ENCODE measurements at regions not wholly inside any gene's neighbourhood (a gene's known extent, or its start where the extent isn't known, plus 50 kb on each side); places are given as distances from the start of the nearest gene placed in this dataset.

GRCh38 chr5:4294878-4295277, 699.2 kb downstream of the IRX1 start:
- H3K4me2 ChIP-seq: no peak overlapping the region
- FAIRE-seq: no peak
- POLR2A ChIA-PET: no interaction called here
- no peaks in the 10 kb centered on the region for H3K9me3 ChIP-seq
- no peak for ATAC-seq
- WGBS (ENCODE audit: missing lambda C conversion rate): 11% methylated on average over 9 of the region's 9 CpGs
- TF ChIP-seq CEBPB (IDR thresholded peaks at IDR 0.05): no peak
- no peak for TF ChIP-seq HES2 (IDR thresholded peaks at IDR 0.05)
- TF ChIP-seq HMGXB4 (CRISPR knock-in tag; IDR thresholded peaks at IDR 0.05; ENCODE audit: borderline replicate concordance): no peak
- TF ChIP-seq JUNB (IDR thresholded peaks at IDR 0.05): no peak
- CTCF ChIA-PET: interaction anchor here (1.9 kb wide), 1 partner anchor 11 kb away, joined by 4 read pairs; no protein-coding TSS in a partner anchor
- H3K4me1 ChIP-seq: no peaks in the 10 kb centered on the region
- no peak for DNase-seq (ENCODE audit: low read depth in 1 of 2, low spot score in 1 of 2)
- H3K27ac ChIP-seq: no peak overlapping the region
- no peak overlapping the region for H3K4me3 ChIP-seq

GRCh38 chr5:4295663-4296339, 700.2 kb downstream of the IRX1 start:
- Histone ChIP-seq H3K4me3 (no peak overlapping the region), H3K4me1 (no peaks in the 10 kb centered on the region), H3K9me3 (no peaks in the 10 kb centered on the region), H3K4me2 (no peak overlapping the region), H3K27ac (no peak overlapping the region)
- TF ChIP-seq TFCP2L1 (CRISPR knock-in tag; IDR thresholded peaks at IDR 0.05) (no peak), SREBF2 (IDR thresholded peaks at IDR 0.05) (no peak), JUNB (IDR thresholded peaks at IDR 0.05) (no peak)
- CTCF ChIA-PET: interaction anchor here (1.9 kb wide), 1 partner anchor 10 kb away, joined by 4 read pairs; no protein-coding TSS in a partner anchor
- FAIRE-seq: no peak
- DNase-seq (ENCODE audit: low read depth in 1 of 2, low spot score in 1 of 2): no peak
- no peak for ATAC-seq
- 8% methylated on average over 13 of the region's 13 CpGs for WGBS (ENCODE audit: missing lambda C conversion rate)
- POLR2A ChIA-PET: no interaction called here

- CTCF ChIA-PET: interaction anchor here (1.8 kb wide), 1 partner anchor 11 kb away, joined by 4 read pairs; no protein-coding TSS in a partner anchor
- DNase-seq (ENCODE audit: low read depth in 1 of 2, low spot score in 1 of 2) (no peak), ATAC-seq (no peak), FAIRE-seq (no peak)
- Histone ChIP-seq H3K9me3 (no peaks in the 10 kb centered on the region), H3K4me1 (no peaks in the 10 kb centered on the region), H3K4me2 (no peak overlapping the region), H3K27ac (no peak overlapping the region), H3K4me3 (no peak overlapping the region)
- 0% methylated on average over 4 of the region's 4 CpGs for WGBS (ENCODE audit: missing lambda C conversion rate)
- TF ChIP-seq CHD2 (IDR thresholded peaks at IDR 0.05; ENCODE audit: low read length, partially characterized antibody): no peak
- no peak for TF ChIP-seq MYC (IDR thresholded peaks at IDR 0.05; ENCODE audit: borderline replicate concordance, low read length)
- no peak for TF ChIP-seq PHF8 (IDR thresholded peaks at IDR 0.05; ENCODE audit: borderline replicate concordance, low read depth)
- TF ChIP-seq TFCP2L1 (CRISPR knock-in tag; IDR thresholded peaks at IDR 0.05): no peak
- TF ChIP-seq ATOH8 (CRISPR knock-in tag; IDR thresholded peaks at IDR 0.05; ENCODE audit: low read depth): no peak
- no peak for TF ChIP-seq ZNF302 (CRISPR knock-in tag; IDR thresholded peaks at IDR 0.05)
- no peak for TF ChIP-seq HDAC2 (IDR thresholded peaks at IDR 0.05)
- TF ChIP-seq POLR2AphosphoS2 (conservative IDR thresholded peaks at IDR 0.05; ENCODE audit: low read length): no peak
- TF ChIP-seq KDM1A (IDR thresholded peaks at IDR 0.05; ENCODE audit: low read depth): no peak
- no peak for TF ChIP-seq NR3C1 (IDR thresholded peaks at IDR 0.05)
- no peak for TF ChIP-seq NPAS2 (CRISPR knock-in tag; IDR thresholded peaks at IDR 0.05; ENCODE audit: borderline replicate concordance)
- no peak for TF ChIP-seq RNF2 (IDR thresholded peaks at IDR 0.05; ENCODE audit: borderline replicate concordance, low read depth)
- no peak for TF ChIP-seq CBX2 (IDR thresholded peaks at IDR 0.05; ENCODE audit: borderline replicate concordance, low read depth)
- TF ChIP-seq E2F6 (IDR thresholded peaks at IDR 0.05; ENCODE audit: borderline replicate concordance, low read depth): no peak
- no peak for TF ChIP-seq FOSL2 (IDR thresholded peaks at IDR 0.05)
- TF ChIP-seq FOSL2 (CRISPR knock-in tag; IDR thresholded peaks at IDR 0.05): no peak
- no peak for TF ChIP-seq RCOR1 (IDR thresholded peaks at IDR 0.05; ENCODE audit: low read depth, low read length)
- TF ChIP-seq FOSB (CRISPR knock-in tag; IDR thresholded peaks at IDR 0.05): no peak
- TF ChIP-seq MAZ (IDR thresholded peaks at IDR 0.05; ENCODE audit: borderline replicate concordance, low read depth, low read length): no peak
- TF ChIP-seq BHLHE40 (IDR thresholded peaks at IDR 0.05; ENCODE audit: low read depth, low read length): no peak
- POLR2A ChIA-PET: no interaction called here
Measured at GRCh38 chr5:4306057-4306456, 710.4 kb downstream of the IRX1 start.
